SIG-M5 treated with dmso at 0.1 percent for 504 hours (cell line): ENCODE measurements at regions not wholly inside any gene's neighbourhood (a gene's known extent, or its start where the extent isn't known, plus 50 kb on each side); places are given as distances from the start of the nearest gene placed in this dataset.

Experiments used
- DNase-seq: peaks from one replicate; lab custom pipeline; 2025; ENCODE audit not compliant: unreplicated experiment; lab: John Stamatoyannopoulos, UW

DNA sequence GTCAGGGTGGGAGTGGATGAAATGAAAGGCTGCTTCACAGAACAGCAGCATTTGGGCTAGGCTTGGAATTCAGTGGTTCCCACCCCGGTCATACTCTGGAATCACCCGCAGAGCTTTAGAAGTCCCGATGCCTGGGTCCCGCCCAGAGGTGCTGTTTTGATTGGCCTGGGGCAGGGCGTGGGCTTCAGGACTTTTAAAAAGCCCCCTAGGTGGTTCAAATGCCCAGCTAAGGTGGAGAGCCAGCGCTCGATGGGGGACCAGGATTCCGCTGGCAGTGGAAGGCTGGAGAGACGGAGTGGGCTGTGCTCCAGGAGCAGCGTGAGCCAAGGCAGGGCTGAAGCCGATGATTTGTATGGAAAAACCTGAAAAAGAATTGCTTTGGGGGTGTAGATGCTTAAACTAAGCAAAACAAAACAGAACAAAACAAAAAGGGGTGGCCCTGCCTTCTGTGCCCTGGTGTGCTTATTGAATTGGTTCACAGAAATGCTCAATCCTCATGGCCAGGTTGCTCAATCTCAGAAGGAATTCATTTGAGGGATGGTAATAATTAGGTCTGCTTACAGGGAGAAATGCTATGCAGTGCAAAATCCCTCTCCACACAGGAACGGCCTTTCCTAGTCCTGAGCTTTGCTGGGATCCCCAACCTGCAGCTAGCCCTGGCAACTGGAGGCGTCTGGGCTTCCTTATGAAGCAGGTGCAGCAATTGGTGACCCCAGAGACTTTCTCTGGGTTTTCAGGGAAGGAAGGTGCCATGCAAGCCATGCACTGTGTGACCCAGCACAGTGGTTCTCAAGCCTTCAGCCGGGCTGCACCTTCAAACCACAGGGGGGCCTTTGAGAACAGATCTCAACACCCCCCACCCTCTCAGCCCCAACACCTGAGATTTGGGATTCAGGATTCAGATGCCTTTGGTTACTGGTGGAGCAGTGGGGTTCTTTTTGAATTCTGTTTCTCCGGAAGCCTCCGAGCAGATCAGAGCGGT lies 174.0 kb upstream of the ZNF618 start:
- DNase-seq: no peak

DNA sequence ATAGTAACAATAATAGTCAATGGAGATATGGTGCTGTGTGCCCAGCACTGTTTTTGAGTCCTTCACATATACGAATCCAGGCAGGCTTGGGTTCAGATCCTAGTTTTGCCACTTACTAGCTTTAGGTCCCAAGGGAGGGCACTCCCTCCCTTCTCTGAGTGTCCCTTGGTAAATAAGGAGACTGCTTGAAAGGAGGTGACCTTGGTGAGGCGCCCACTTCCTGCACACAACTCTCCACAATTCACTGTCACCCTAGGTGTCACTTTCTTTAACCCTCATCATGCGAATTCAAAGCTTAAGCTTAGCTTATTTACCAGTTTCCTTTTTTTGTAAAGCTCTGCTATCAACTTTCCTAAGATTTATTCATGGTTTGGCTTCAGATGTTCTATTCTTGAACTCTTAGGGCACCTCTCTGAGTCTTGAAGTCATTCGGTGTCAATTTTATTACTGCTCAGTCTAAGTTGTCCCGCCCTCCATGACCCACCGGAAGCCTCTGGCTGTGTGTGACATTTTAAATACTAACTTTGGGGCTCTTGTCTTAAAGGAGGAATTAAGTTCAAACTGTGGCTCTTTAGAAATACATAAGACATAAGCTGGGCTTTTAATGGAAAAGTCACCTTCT lies 170.7 kb upstream of the ZNF618 start:
- DNase-seq: no peak

DNA sequence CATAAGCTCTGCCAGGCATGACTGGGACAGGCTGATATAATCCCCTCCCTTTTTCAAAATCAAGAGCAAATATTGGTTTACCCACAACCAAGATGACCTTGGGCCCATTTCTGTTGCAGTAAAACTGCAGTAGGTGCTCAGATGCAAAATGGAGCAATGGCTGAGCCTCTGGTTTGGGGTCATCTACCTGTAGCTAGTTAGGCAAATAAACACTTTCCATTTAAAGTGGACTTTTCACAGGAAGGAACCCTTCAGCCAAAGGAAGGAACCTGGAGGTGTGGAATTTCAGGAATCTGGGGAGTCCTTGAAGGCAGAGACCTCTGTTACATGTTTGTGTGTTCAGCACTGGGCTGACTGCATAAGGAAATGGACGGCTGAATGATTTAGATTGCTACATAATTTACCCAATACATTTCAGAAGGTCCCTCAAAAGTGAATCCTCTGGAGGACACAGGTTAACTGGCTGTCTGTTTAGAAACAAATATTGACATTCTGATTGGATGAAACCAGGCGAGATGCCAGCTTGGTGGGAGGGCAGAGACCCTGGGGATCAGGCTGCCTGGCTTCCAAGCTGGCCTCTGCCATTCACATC lies 170.1 kb upstream of the ZNF618 start:
- DNase-seq: no peak

- DNase-seq: no peak
Observed at GRCh38 chr9:113707953-113708695, 168.0 kb upstream of the ZNF618 start.

GRCh38 chr9:113708821-113709713 lies 167.0 kb upstream of the ZNF618 start:
- DNase-seq: no peak

- DNase-seq: no peak
Observed at GRCh38 chr9:113709721-113710120, 166.4 kb upstream of the ZNF618 start.

DNA sequence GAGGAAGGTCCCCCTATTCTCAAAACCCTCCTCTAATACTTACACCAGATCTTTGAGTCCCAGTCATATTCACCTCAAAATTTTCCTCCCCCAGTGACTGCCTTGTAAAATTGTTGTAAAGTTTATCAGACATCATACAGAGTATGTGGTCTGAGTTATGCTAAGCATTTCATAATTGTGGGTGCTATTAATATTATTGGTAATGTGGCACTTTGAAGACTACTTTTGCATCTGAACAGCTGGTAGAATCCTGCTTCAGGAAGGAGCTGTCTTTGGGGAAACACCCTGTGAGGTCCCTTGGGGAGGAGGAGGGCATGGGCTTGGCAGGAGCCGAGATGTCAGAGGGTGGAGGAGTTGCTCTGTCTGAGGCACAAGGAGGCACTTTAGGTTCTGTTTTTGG lies 164.9 kb upstream of the ZNF618 start:
- no peak for DNase-seq

DNA sequence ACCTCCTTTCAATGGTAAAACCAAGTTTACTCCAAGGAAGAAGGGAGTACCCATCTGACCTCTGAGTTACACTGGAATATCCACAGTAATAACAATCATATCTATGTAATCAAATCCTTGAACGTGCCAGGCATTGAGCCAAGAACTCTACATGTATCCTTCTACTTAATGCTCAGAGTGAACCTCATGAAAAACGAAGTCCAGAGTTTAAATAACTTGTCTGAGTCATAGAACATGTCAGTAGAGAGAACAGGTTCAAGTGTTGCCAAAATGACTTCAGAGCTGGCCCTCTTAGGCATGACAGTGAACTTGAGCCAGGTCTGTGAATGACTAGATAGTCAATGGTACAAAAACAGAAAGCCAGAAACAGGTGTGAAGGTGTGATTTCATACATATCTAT lies 164.1 kb upstream of the ZNF618 start:
- DNase-seq: peak; percentile 5

- DNase-seq: no peak
Observed at GRCh38 chr9:113715086-113715485, 161.0 kb upstream of the ZNF618 start.

DNA sequence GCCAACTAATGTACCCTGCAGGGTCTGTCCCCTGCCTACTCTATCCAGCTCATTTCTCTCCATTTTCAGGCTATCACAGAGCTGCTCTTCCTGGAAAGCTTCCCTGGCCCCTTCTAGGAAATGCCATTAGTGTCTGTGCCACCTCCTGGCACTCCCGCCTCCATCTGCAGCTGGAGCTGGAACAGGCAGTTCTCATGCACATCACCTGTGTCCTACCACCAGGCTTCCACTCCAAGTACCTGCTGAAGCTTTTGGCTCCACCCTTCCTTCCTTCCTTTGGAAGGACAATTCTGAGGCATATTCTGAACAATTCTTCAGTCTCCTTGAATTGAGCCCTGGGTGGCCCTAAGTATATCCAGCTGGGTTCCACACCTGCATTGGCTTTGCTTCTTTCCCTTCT lies 156.2 kb upstream of the ZNF618 start:
- DNase-seq: no peak

DNA sequence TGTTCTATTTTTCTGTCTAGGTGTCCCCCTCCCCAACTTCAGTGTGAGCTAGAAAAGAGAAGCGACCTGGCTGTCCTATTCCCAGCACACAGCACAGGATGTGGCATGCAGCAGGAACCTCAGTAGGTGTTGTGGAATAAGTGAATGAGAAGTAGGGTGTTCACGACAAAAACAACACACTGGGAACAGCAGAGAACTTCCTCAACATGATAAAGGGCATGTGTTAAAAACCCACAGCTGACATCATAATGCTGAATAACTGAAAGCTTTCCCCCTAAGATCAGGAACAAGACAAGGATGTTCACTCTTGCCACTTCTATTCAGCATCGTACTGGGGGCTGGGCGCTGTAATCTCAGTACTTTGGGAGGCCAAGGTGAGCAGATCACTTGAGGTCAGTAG lies 155.6 kb upstream of the ZNF618 start:
- DNase-seq: no peak

- peak; percentile 14 for DNase-seq
Observed at GRCh38 chr9:113721856-113722255, 154.3 kb upstream of the ZNF618 start.

DNA sequence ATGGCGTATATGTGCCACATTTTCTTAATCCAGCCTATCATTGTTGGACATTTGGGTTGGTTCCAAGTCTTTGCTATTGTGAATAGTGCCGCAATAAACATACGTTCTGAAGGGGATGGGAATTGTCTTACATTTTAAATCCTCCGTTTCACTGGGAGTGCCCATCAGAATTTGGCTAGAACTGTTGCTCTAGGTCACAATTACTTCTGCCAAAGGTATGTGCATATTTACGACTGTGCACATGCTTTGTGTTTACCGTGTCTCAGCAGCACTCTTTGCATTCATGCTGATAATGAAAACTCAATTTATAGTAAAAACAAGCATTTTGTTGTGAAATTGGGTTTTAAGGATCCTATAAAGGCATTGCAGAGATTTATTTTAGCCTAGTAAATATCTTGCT lies 151.9 kb upstream of the ZNF618 start:
- DNase-seq: no peak

DNA sequence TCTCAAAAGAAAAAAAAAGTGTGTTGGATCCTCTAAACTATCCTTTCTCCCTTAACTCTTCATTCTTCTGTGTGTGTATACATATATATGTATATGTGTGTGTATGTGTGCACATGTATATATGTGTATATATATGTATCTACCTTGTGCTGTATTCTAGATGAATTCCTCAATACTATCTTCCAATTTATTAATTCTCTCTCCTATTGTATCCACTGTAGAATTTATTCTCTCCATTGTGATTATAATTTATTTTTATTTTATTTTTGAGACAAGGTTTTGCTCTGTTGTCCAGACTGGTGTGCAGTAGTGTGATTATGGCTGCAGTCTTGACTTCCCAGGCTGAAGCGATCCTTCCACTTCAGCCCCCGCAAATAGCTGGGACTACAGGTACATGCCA lies 147.1 kb upstream of the ZNF618 start:
- no peak for DNase-seq

GRCh38 chr9:113734826-113735225 lies 141.3 kb upstream of the ZNF618 start:
- no peak for DNase-seq

- DNase-seq: peak; percentile 54
Observed at GRCh38 chr9:113737517-113738271, 138.4 kb upstream of the ZNF618 start.

DNA sequence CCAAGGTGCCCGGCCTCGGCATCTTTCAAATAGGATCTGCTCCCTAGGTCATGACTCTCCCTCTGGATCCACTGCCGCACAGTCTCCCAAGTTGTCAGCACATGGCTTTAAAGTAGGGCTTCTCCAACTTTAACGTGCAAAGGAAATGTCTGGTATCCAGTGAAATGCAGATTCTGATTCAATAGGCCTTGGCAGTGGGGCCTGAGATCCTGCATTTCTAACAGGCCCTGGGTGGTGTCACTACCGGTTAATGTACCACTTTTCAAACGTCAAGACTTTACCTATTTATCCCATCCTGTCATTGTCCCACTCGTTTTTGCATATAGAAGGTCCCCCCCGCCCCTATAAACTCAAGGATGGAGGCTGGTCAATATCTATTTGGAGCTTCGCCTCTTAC lies 137.6 kb upstream of the ZNF618 start:
- DNase-seq: no peak

DNA sequence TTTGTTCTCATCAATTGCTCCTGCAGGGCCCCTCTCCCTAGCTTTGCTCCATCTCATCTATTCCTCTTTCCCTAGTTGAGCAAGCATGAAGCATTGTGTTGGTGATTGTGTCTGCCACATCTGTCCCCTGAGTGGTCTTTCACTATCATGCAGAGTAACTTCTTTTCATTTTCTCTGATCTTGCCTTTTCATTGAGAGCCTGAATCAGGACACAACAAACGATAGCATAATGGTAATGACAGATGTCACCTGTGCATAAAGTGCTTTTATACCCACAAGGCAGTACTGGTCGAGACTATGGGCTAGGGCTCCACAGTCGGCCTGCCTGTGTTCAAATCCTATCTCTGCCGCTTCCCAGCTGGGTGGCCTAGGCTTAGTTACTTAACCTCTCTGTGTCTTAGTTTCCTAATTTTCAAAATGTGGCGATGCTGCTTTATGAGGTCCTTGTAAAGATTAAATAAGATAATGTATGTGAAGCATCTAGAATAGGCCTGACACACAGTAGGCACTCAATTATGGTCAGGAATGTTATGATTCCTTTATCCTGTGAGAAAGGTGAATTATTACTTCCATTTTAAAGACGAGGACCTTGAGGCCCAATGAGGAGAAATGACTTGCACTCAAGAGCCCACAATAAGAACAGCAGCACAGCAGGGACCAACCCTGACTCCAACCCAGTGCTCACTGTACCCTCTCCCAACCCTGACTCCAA lies 137.1 kb upstream of the ZNF618 start:
- DNase-seq: no peak
